BLaER1 (cell line): ENCODE measurements at regions not wholly inside any gene's neighbourhood (a gene's known extent, or its start where the extent isn't known, plus 50 kb on each side); places are given as distances from the start of the nearest gene placed in this dataset.

ENCODE experiments used
- H3K27ac ChIP-seq: shearing (Covaris generic); formaldehyde crosslinking; 2 replicates; pipeline ENCODE4 v1.8.1; 2022
- H3K27me3 ChIP-seq: shearing (Covaris generic); formaldehyde crosslinking; 2 replicates; pipeline ENCODE4 v1.8.1; 2022
- H3K36me3 ChIP-seq: shearing (Covaris generic); formaldehyde crosslinking; 2 replicates; pipeline ENCODE4 v1.8.1; 2022
- H3K4me1 ChIP-seq: shearing (Covaris generic); formaldehyde crosslinking; 2 replicates; pipeline ENCODE4 v1.8.1; 2022
- H3K4me2 ChIP-seq: shearing (Covaris generic); formaldehyde crosslinking; 2 replicates; pipeline ENCODE4 v1.8.1; 2022
- H3K4me3 ChIP-seq: shearing (Covaris generic); formaldehyde crosslinking; 2 replicates; pipeline ENCODE4 v1.8.1; 2022
- H3K9ac ChIP-seq: shearing (Covaris generic); formaldehyde crosslinking; 2 replicates; pipeline ENCODE4 v1.8.1; 2022
- H3K9me3 ChIP-seq: shearing (Covaris generic); formaldehyde crosslinking; 2 replicates; pipeline ENCODE4 v1.8.1; 2022
- H4K20me1 ChIP-seq: shearing (Covaris generic); formaldehyde crosslinking; 2 replicates; pipeline ENCODE4 v1.8.1; 2022
- Cebpa-rat ChIP-seq: shearing (Covaris generic); IDR thresholded peaks from 2 replicates; pipeline ENCODE4 v1.8.1; 2022

DNA sequence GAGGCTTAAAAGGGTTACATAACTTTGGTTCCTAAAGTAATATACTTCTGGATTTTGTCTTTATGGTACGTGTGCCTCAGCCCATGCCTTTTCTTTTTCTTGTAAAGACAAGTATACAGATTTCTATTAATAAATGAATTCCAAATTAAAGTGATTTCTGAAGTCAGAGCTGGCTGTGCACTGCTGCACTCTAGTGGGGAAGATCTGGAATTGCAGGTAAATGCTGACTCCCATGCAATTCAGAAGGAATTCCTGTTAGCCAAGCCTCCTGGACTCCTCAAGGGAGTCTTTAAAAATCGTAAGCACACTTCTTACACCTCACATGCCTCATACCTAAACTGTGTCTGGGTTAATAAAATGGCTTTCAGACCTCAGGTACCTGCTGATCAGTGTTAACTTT, 118.4 kb upstream of the SLC7A1 start:
- H3K27ac ChIP-seq = no peak overlapping the region
- peaks cover 7% of the 10 kb centered on the region; the same call in 1 of the 2 replicates for H3K9me3 ChIP-seq
- H4K20me1 ChIP-seq = no peaks in the 10 kb centered on the region
- peaks cover 10% of the 10 kb centered on the region for H3K4me1 ChIP-seq
- no peak overlapping the region for H3K9ac ChIP-seq
- no peaks in the 10 kb centered on the region for H3K36me3 ChIP-seq
- H3K4me2 ChIP-seq = no peak overlapping the region
- H3K27me3 ChIP-seq = no peaks in the 10 kb centered on the region
- TF ChIP-seq Cebpa-rat = no peak
- H3K4me3 ChIP-seq = no peak overlapping the region

DNA sequence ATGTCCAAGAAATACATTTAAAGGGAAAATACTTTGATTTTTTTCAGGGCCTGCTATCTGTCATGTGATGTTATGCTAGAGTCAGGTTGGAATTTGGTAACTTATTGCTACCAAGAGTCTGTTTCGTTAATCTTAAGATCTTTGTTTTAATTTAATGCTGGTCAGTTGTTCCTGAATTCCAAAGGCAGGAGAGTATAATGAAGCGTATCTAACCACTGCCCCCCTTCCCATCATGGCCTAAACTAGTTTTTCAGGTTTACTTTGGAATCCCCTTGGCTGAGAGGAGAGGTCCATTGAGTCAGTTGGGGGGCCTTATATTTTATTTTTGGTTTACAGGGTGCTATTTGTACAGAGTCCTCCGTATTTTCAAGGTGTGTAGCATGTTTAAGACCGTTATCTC, 116.3 kb upstream of the SLC7A1 start:
- Histone ChIP-seq H3K9me3 (peaks cover 7% of the 10 kb centered on the region; the same call in 1 of the 2 replicates), H3K27ac (no peak overlapping the region), H3K27me3 (no peaks in the 10 kb centered on the region), H4K20me1 (no peaks in the 10 kb centered on the region), H3K36me3 (no peaks in the 10 kb centered on the region), H3K9ac (no peak overlapping the region), H3K4me1 (no peaks in the 10 kb centered on the region), H3K4me3 (no peak overlapping the region), H3K4me2 (no peak overlapping the region)
- no peak for TF ChIP-seq Cebpa-rat

DNA sequence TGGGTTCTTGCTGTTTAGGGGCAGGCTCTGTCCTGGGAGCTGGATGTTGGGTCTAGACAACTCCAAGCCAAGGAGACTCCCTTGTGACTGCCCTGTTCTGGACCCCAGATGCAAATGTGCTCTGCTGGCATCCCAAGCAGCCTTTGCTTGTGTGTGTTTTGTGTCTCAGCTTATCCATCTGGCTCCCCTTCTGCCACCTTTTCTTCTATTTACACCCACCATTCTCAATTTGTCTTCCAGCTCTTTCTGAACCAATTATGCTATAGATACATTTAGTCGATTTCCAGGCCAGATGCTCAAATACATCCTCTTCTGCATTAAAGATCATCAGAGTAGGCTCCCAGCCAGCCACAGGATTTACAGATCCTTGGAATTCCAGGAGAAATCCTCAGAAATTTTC, 115.0 kb upstream of the SLC7A1 start:
- no peaks in the 10 kb centered on the region for H3K36me3 ChIP-seq
- no peak for TF ChIP-seq Cebpa-rat
- no peaks in the 10 kb centered on the region for H3K4me1 ChIP-seq
- no peaks in the 10 kb centered on the region for H3K27me3 ChIP-seq
- no peak overlapping the region for H3K9ac ChIP-seq
- H3K4me2 ChIP-seq = no peak overlapping the region
- H3K4me3 ChIP-seq = no peak overlapping the region
- H3K9me3 ChIP-seq = peaks cover 7% of the 10 kb centered on the region; the same call in 1 of the 2 replicates
- no peaks in the 10 kb centered on the region for H4K20me1 ChIP-seq
- H3K27ac ChIP-seq = no peak overlapping the region

DNA sequence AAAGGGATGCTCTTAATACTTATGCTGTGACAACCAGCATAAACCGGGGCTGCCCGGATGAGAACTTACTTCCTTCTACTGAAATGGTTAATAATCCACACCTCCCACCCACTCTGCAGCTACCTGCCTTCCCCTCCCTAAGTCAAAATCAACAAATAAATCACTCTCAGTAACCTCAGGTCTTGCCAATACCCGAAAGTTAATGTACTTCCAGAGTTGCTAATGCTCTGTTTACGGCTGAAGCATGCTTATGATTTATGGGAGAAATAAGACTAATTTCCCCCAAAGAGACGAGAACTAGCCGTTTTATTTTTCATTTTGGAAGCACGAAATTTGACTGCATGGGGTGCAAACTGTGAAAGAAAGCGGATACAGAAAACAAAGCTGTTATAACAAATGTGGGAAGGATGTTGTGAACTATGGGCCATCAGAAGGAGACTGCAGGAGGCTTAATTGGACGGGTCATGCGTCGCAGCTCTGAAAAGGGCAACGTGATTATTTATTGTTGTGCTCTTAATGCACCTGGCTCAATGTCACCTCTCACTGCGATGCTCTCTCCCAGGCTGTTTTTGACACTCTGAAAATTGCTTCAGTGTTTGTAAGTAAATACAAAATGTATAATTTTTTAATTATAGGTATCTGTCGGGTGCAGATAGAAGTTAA, 114.0 kb upstream of the SLC7A1 start:
- H3K4me1 ChIP-seq = no peaks in the 10 kb centered on the region
- no peak for TF ChIP-seq Cebpa-rat
- H3K36me3 ChIP-seq = no peaks in the 10 kb centered on the region
- no peaks in the 10 kb centered on the region for H4K20me1 ChIP-seq
- H3K4me2 ChIP-seq = no peak overlapping the region
- H3K9me3 ChIP-seq = peaks cover 7% of the 10 kb centered on the region; the same call in 1 of the 2 replicates
- no peak overlapping the region for H3K9ac ChIP-seq
- no peak overlapping the region for H3K4me3 ChIP-seq
- H3K27me3 ChIP-seq = no peaks in the 10 kb centered on the region
- no peak overlapping the region for H3K27ac ChIP-seq

DNA sequence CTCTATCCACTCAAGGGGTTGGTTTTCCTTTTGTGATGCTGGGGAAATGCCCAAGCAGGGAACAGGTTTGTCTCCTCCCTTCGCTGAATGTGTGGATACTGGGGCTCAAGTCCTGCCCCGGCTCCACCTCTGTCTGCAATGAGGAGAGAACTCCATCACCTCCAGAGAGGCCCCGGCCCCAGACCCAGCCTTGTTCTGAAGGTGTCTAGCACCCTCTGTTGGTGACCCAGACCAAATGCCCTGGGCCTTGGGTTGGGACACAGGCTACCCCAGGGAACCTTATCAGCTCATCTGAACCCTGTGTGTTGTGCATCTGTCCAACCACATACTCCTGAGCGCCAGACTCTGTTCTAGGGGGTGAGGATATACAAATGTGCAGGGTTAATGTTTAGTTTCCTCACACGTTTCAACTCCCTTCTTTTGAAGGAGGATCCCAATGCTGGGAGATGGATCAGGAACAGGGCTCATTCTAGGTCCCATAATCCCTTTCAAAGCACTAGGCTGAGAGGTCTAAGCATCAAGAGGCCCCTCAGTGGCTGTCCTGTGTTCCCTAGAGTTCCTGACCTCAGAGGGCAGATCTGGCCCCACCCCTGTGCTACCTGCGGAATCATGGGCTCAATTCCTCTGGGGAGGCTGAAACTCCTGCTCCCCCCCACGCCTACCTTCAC, 112.5 kb upstream of the SLC7A1 start:
- H3K4me1 ChIP-seq = no peaks in the 10 kb centered on the region
- no peak overlapping the region for H3K4me2 ChIP-seq
- no peak overlapping the region for H3K4me3 ChIP-seq
- no peak overlapping the region for H3K27ac ChIP-seq
- no peaks in the 10 kb centered on the region for H3K36me3 ChIP-seq
- H3K9me3 ChIP-seq = no peaks in the 10 kb centered on the region
- H3K9ac ChIP-seq = no peak overlapping the region
- no peaks in the 10 kb centered on the region for H4K20me1 ChIP-seq
- no peak for TF ChIP-seq Cebpa-rat
- H3K27me3 ChIP-seq = no peaks in the 10 kb centered on the region

DNA sequence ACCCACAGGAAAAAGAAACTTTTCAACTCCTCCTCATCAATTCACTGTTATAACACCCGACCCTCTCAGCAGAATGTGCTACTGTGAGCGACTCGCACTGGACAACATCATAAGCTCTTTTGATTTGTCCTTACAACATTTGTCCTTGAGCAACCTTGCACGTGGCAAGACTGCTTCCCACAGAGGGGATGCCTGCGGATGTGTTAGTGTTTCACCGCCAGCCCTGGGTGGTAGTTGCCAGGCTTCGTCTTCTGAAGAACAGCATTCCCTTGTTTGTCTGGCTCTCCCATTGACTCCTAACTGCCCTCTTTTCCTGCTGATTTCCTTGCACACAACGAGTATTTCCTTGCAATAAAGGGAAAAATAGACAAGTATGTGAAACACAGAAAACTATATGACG, 111.4 kb upstream of the SLC7A1 start:
- Histone ChIP-seq H3K9me3 (no peaks in the 10 kb centered on the region), H3K4me1 (no peaks in the 10 kb centered on the region), H4K20me1 (no peaks in the 10 kb centered on the region), H3K36me3 (no peaks in the 10 kb centered on the region), H3K4me2 (no peak overlapping the region), H3K27me3 (no peaks in the 10 kb centered on the region), H3K9ac (no peak overlapping the region), H3K27ac (no peak overlapping the region), H3K4me3 (no peak overlapping the region)
- TF ChIP-seq Cebpa-rat = no peak

DNA sequence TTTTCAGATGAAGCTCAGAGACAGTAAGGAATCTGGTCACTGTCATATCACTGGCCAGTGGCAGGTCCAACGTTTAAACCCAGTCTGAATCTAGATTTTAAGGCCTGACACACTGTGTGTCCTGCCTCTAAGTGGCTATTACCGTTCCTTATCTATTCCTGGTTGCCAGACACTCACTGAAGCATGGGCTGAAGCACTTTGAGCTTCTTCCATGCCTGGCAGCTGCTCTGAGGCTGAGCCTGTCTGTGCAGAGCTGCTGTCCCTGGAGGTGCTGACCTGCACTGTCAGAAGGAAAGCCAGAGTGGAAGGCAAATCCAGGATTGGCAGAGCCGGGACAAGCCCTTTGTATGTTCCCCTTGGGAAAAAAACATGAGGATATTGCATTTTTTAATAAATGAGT, 109.2 kb upstream of the SLC7A1 start:
- TF ChIP-seq Cebpa-rat = no peak
- no peaks in the 10 kb centered on the region for H3K9me3 ChIP-seq
- no peaks in the 10 kb centered on the region for H3K36me3 ChIP-seq
- H4K20me1 ChIP-seq = no peaks in the 10 kb centered on the region
- H3K4me2 ChIP-seq = no peak overlapping the region
- H3K9ac ChIP-seq = no peak overlapping the region
- no peaks in the 10 kb centered on the region for H3K4me1 ChIP-seq
- no peaks in the 10 kb centered on the region for H3K27me3 ChIP-seq
- no peak overlapping the region for H3K27ac ChIP-seq
- no peak overlapping the region for H3K4me3 ChIP-seq

DNA sequence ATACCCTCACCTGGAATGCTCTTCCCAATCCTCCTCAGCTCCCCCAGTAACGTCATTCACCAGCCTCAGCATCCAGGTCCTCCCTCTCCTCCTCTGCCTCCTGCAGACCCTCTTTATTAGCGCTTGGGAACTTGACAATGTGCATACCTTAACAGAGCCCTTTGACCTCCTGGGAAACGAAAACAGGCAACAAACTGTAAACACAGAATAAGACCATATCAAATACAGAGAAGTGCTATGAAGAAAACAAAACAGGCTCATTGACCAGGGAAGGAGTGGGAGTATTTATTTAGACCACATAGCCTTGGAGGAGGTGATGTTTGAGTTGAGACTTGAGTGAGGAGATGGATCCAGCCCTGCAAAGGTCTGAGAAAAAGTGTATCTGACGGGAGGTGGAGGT, 107.9 kb upstream of the SLC7A1 start:
- Histone ChIP-seq H3K9ac (no peak overlapping the region), H4K20me1 (no peaks in the 10 kb centered on the region), H3K36me3 (no peaks in the 10 kb centered on the region), H3K4me3 (no peak overlapping the region), H3K27me3 (no peaks in the 10 kb centered on the region), H3K4me1 (no peaks in the 10 kb centered on the region), H3K4me2 (no peak overlapping the region), H3K27ac (no peak overlapping the region), H3K9me3 (no peaks in the 10 kb centered on the region)
- TF ChIP-seq Cebpa-rat = no peak

DNA sequence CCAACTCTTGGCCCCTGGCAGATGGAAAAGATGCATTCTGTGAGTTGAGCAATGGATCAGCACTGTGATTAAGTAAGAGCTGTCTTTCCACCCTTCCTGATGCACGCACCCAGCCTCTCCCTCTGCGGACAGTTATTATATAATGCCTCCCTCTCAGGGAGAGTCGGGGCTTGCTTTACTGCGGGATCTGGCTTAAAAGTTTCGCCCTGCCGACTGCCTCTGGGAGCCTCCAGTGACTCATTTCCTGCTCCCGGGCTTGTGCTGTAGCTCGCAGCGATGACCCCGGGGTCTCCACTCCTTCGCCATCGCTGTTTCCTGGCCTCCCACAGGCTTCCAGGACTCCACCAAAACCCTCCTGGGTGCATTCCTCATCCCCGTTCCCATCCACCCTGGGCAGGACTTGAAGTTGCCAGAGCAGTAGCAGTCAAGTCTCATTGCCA, 107.4 kb upstream of the SLC7A1 start:
- Histone ChIP-seq H3K4me3 (no peak overlapping the region), H3K27ac (no peak overlapping the region), H3K4me2 (no peak overlapping the region), H3K9ac (no peak overlapping the region), H4K20me1 (no peaks in the 10 kb centered on the region), H3K27me3 (no peaks in the 10 kb centered on the region), H3K4me1 (no peaks in the 10 kb centered on the region), H3K9me3 (no peaks in the 10 kb centered on the region), H3K36me3 (no peaks in the 10 kb centered on the region)
- no peak for TF ChIP-seq Cebpa-rat

DNA sequence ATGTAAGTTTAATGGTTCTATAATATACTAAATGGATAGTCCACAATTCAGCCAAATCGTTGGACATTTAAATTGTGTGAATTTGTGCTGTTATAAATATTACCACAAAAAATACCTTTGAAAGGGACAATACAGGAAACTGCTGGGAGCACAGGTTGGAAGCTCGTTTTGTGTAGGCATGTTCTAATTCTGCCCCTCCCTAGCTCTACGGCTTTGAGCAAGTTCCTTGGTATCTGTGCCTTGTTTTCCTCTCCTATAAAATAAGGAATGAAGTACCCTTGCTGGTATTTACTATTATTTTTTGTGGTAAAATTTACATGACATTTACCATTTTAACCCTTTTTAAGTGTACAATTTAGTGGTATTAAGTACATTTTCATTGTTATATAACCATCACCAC, 102.6 kb upstream of the SLC7A1 start:
- no peaks in the 10 kb centered on the region for H4K20me1 ChIP-seq
- no peak overlapping the region for H3K4me2 ChIP-seq
- no peaks in the 10 kb centered on the region for H3K9me3 ChIP-seq
- H3K4me1 ChIP-seq = no peaks in the 10 kb centered on the region
- H3K4me3 ChIP-seq = no peak overlapping the region
- no peak overlapping the region for H3K27ac ChIP-seq
- no peak for TF ChIP-seq Cebpa-rat
- H3K9ac ChIP-seq = no peak overlapping the region
- no peaks in the 10 kb centered on the region for H3K36me3 ChIP-seq
- no peaks in the 10 kb centered on the region for H3K27me3 ChIP-seq
